ENCODE measurements at regions not wholly inside any gene's neighbourhood (a gene's known extent, or its start where the extent isn't known, plus 50 kb on each side); places are given as distances from the start of the nearest gene placed in this dataset.

DNA sequence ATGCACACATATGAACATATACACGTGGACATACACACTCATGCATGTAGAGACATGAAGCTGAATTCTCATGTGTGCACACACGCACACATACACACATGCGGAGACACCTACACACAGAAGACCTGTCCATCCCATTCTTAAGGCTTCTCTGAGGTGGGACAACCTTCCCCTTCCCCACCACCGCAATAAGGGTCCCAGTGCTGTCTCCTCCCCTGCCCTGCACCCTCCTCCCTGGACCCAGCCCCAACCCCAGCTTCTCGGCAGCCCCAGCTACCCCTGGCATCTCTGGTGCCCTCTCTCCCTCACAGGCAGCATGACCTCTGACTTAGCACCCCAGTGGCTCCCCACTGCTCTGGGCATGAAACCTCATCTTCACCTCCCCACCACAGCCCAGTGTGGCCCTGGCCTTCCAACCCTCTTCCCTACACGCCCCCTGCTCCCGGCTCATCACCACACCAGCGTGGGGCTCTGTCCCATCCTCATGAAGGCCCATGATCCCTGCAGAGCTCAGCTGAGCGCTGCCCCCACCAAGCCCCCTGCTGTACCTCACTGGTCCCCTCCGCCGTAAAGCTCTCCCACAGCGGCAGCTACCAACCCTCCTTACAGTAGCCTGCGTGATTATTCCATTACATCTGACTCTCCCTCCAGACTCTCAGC lies 204.1 kb upstream of the ZNF536 start (continued):
- TF ChIP-seq SAFB (IDR thresholded peaks at IDR 0.05; ENCODE audit: borderline replicate concordance, low read depth, low read length) (no peak), ZFP36 (IDR thresholded peaks at IDR 0.05; ENCODE audit: low read depth, low read length, partially characterized antibody) (no peak)

DNA sequence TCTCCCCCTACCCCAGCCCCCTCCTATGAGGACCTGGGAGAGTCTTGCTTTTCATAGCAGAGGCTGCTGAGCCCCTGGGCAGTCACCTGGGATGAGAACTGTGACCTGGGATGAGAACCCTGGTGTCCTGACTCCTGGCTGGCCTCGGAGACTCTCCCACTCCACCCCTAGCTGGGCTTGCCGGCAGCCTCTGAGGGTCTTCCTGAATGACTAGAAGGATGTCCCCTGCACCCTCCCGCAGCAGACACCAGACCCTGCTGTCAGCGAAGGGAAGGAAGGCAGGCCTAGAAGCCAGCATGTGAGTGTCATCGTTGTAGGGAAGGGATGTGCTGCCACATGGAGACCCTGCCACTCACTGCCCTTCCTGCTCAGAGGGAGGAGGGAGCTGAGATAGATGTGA lies 203.4 kb upstream of the ZNF536 start:
- DNase-seq (ENCODE audit: extremely low read depth in 1 of 4, low spot score in 3 of 4) (no peak), FAIRE-seq (no peak), ATAC-seq (no peak)
- peaks cover under 1 to 2% of the 10 kb centered on the region in 2 experiments; a peak in 3 of 5 replicates for H3K27me3 ChIP-seq (ENCODE audit: control insufficient read depth in 2 of 2, insufficient read depth in 2 of 2, low read length in 2 of 2)
- no peaks in the 10 kb centered on the region for H3K36me3 ChIP-seq (ENCODE audit: control insufficient read depth, insufficient read depth, low read length)
- in situ Hi-C loops (cut with MboI): no loop called here
- ChIA-PET POLR2A (no interaction called here), CTCF (ENCODE audit: low intra/inter-chr PET ratio) (no interaction called here)
- no peaks in the 10 kb centered on the region for H4K20me1 ChIP-seq (replicated peaks; ENCODE audit: control insufficient read depth, insufficient read depth, low read length)
- no peaks in the 10 kb centered on the region for H3K9me3 ChIP-seq (replicated peaks; ENCODE audit: control insufficient read depth, insufficient read depth, low read depth, low read length)
- no peaks in the 10 kb centered on the region for H3K79me2 ChIP-seq (ENCODE audit: control insufficient read depth, insufficient read depth, low read length)
- WGBS (ENCODE audit: insufficient coverage, low coverage, missing lambda C conversion rate): 0% methylated on average over 5 of the region's 5 CpGs
- no peak overlapping the region for H3K9ac ChIP-seq (ENCODE audit: insufficient read depth in 1 of 2, low read depth in 2 of 2, low read length in 2 of 2)
- no peak overlapping the region for H3K4me2 ChIP-seq (ENCODE audit: insufficient read depth, low read length)
- H3K9me1 ChIP-seq (ENCODE audit: control insufficient read depth, insufficient read depth, low read length): no peaks in the 10 kb centered on the region
- intact Hi-C loops (cut with micrococcal nuclease): no loop called here
- H3K4me1 ChIP-seq (replicated peaks in 1 of 2; ENCODE audit: control insufficient read depth in 2 of 2, insufficient read depth in 2 of 2, low read length in 2 of 2): no peaks in the 10 kb centered on the region
- H3K4me3 ChIP-seq: no peak overlapping the region
- no peak overlapping the region for H3K27ac ChIP-seq (ENCODE audit: extremely low read depth, low read depth, low read length)
- BruUV-seq (replicated peaks): no TSS peak
- no peak overlapping the region for H2AFZ ChIP-seq (ENCODE audit: low read depth, low read length)
- TF ChIP-seq POLR2H (tag; IDR thresholded peaks at IDR 0.05; ENCODE audit: low read depth) (no peak), ETV1 (tag; conservative IDR thresholded peaks at IDR 0.05; ENCODE audit: low read depth) (no peak), MTA1 (IDR thresholded peaks at IDR 0.05; ENCODE audit: borderline replicate concordance) (no peak), POLR2A (conservative IDR thresholded peaks at IDR 0.05) (no peak), ZNF280B (CRISPR knock-in tag; IDR thresholded peaks at IDR 0.05) (no peak), ZNF764 (CRISPR knock-in tag; IDR thresholded peaks at IDR 0.05; ENCODE audit: low read depth) (no peak), ZNF24 (IDR thresholded peaks at IDR 0.05) (no peak), PHF20 (IDR thresholded peaks at IDR 0.05; ENCODE audit: partially characterized antibody) (no peak)
- TF ChIP-seq, protein P1, sequence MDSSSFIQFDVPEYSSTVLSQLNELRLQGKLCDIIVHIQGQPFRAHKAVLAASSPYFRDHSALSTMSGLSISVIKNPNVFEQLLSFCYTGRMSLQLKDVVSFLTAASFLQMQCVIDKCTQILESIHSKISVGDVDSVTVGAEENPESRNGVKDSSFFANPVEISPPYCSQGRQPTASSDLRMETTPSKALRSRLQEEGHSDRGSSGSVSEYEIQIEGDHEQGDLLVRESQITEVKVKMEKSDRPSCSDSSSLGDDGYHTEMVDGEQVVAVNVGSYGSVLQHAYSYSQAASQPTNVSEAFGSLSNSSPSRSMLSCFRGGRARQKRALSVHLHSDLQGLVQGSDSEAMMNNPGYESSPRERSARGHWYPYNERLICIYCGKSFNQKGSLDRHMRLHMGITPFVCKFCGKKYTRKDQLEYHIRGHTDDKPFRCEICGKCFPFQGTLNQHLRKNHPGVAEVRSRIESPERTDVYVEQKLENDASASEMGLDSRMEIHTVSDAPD (CRISPR knock-in tag; IDR thresholded peaks at IDR 0.05): no peak
- TF ChIP-seq, protein P2, sequence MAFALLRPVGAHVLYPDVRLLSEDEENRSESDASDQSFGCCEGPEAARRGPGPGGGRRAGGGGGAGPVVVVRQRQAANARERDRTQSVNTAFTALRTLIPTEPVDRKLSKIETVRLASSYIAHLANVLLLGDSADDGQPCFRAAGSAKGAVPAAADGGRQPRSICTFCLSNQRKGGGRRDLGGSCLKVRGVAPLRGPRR (CRISPR knock-in tag; IDR thresholded peaks at IDR 0.05): no peak
- TF ChIP-seq, protein P3, sequence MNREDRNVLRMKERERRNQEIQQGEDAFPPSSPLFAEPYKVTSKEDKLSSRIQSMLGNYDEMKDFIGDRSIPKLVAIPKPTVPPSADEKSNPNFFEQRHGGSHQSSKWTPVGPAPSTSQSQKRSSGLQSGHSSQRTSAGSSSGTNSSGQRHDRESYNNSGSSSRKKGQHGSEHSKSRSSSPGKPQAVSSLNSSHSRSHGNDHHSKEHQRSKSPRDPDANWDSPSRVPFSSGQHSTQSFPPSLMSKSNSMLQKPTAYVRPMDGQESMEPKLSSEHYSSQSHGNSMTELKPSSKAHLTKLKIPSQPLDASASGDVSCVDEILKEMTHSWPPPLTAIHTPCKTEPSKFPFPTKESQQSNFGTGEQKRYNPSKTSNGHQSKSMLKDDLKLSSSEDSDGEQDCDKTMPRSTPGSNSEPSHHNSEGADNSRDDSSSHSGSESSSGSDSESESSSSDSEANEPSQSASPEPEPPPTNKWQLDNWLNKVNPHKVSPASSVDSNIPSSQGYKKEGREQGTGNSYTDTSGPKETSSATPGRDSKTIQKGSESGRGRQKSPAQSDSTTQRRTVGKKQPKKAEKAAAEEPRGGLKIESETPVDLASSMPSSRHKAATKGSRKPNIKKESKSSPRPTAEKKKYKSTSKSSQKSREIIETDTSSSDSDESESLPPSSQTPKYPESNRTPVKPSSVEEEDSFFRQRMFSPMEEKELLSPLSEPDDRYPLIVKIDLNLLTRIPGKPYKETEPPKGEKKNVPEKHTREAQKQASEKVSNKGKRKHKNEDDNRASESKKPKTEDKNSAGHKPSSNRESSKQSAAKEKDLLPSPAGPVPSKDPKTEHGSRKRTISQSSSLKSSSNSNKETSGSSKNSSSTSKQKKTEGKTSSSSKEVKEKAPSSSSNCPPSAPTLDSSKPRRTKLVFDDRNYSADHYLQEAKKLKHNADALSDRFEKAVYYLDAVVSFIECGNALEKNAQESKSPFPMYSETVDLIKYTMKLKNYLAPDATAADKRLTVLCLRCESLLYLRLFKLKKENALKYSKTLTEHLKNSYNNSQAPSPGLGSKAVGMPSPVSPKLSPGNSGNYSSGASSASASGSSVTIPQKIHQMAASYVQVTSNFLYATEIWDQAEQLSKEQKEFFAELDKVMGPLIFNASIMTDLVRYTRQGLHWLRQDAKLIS (CRISPR knock-in tag; IDR thresholded peaks at IDR 0.05): no peak

Data from K562 (cell line).